Panc1 (cell line): ENCODE measurements at regions not wholly inside any gene's neighbourhood (a gene's known extent, or its start where the extent isn't known, plus 50 kb on each side); places are given as distances from the start of the nearest gene placed in this dataset.

Experiments used
- ATAC-seq: fragments of 200-7000 bp; cut with Tn5 transposase; 2 replicates; pipeline ENCODE4 v1.9.1; 2020; ENCODE audit warnings: mild to moderate bottlenecking, moderate library complexity
- BruUV-seq: library from RNA; stranded (reverse); fragments of 400-500 nt; replicated peaks from 2 replicates; lab custom pipeline; 2021; lab: Mats Ljungman, UMichigan
- CTCF ChIA-PET: fragments of 300-600 bp; sonication (Branson Sonifier 250); formaldehyde crosslinking; loops from one replicate; lab custom pipeline; 2022; ENCODE audit warnings: antibody characterized with exemption; lab: Charles Lee
- POLR2A ChIA-PET: fragments of 300-600 bp; sonication (Branson Sonifier 250); formaldehyde crosslinking; loops from one replicate; lab custom pipeline; 2022; ENCODE audit warnings: antibody characterized with exemption; lab: Charles Lee
- DNase-seq: peaks from one replicate; pipeline ENCODE4 v3.0.0-alpha.2; 2010; ENCODE audit warnings: low read depth, low spot score
- H3K27ac ChIP-seq: 2 replicates; pipeline ENCODE4 v1.5.1; 2011; ENCODE audit warnings: mild to moderate bottlenecking, low read length, inconsistent platforms
- H3K27me3 ChIP-seq: fragments of 200-500 bp; sonication (Bioruptor generic); 2 replicates; pipeline ENCODE4 v1.6.0; 2014; ENCODE audit warnings: low read length, inconsistent platforms; ENCODE audit not compliant: control insufficient read depth, insufficient read depth
- H3K36me3 ChIP-seq: fragments of 200-500 bp; sonication (Bioruptor generic); 2 replicates; pipeline ENCODE4 v1.5.1; 2014; ENCODE audit warnings: inconsistent platforms, mild to moderate bottlenecking, low read length, moderate library complexity; ENCODE audit not compliant: control insufficient read depth, insufficient read depth
- H3K4me1 ChIP-seq: 2 replicates; pipeline ENCODE4 v1.5.1; 2011; ENCODE audit warnings: inconsistent platforms, mild to moderate bottlenecking, low read length, moderate library complexity; ENCODE audit not compliant: control insufficient read depth, insufficient read depth
- H3K4me3 ChIP-seq, 2 experiments: 2 replicates each; pipeline ENCODE4 v1.5.1; 2011 to 2012; ENCODE audit warnings: low read depth in 2 of 2, low read length in 2 of 2, mild to moderate bottlenecking in 2 of 2, inconsistent platforms in 1 of 2, moderate library complexity in 1 of 2
- H3K9me3 ChIP-seq: fragments of 200-500 bp; sonication (Bioruptor generic); 2 replicates; pipeline ENCODE4 v1.5.1; 2014; ENCODE audit warnings: low read depth, mild to moderate bottlenecking, inconsistent platforms, low read length, moderate library complexity; ENCODE audit not compliant: control insufficient read depth, insufficient read depth
- CTCF ChIP-seq: fragments of 450-650 bp; IDR thresholded peaks from 2 replicates; pipeline ENCODE4 v1.5.1; 2017; ENCODE audit warnings: mild to moderate bottlenecking
- POLR2AphosphoS5 ChIP-seq: IDR thresholded peaks from 2 replicates; pipeline ENCODE4 v1.6.1; 2012; ENCODE audit warnings: mild to moderate bottlenecking, low read depth, low read length, moderate library complexity
- REST ChIP-seq, 2 experiments: IDR thresholded peaks; 2 replicates each; pipeline ENCODE4 v1.6.1; 2011 to 2012; ENCODE audit warnings: low read depth in 2 of 2, control low read depth in 1 of 2, low read length in 1 of 2, mild to moderate bottlenecking in 1 of 2, moderate library complexity in 1 of 2; ENCODE audit not compliant: insufficient read depth in 1 of 2
- SIN3A ChIP-seq: IDR thresholded peaks from 2 replicates; pipeline ENCODE4 v1.6.1; 2012; ENCODE audit warnings: low read depth, mild to moderate bottlenecking, low read length, moderate library complexity, borderline replicate concordance; ENCODE audit not compliant: insufficient read depth
- TCF7L2 ChIP-seq: IDR thresholded peaks from 2 replicates; pipeline ENCODE4 v1.6.1; 2011; ENCODE audit warnings: mild to moderate bottlenecking, low read depth, low read length, inconsistent platforms
- in situ Hi-C: cut with HindIII; loops from 2 replicates; pipeline ENCODE4 v1.10.0; 2016; ENCODE audit warnings: low sequenced_read_pairs, low pct_unique_long_range_greater_than_20kb
- intact Hi-C: fragments of 100-400 bp; cut with micrococcal nuclease; formaldehyde crosslinking; loops from one replicate; pipeline ENCODE4 v1.10.0; 2022; ENCODE audit not compliant: unreplicated experiment

- CTCF ChIA-PET: no interaction called here
- POLR2A ChIA-PET: no interaction called here
- peaks cover 12% of the 10 kb centered on the region; the same call in 1 of the 2 replicates for H3K27me3 ChIP-seq
- TF ChIP-seq POLR2AphosphoS5: no peak
- no peak for TF ChIP-seq REST (IDR thresholded peaks at IDR 0.05; ENCODE audit: insufficient read depth in 1 of 2, low read depth in 2 of 2, low read length in 1 of 2)
- TF ChIP-seq TCF7L2: no peak
- TF ChIP-seq CTCF: no peak
- TF ChIP-seq SIN3A: no peak
- in situ Hi-C loops: no loop called here
- no peaks in the 10 kb centered on the region for H3K36me3 ChIP-seq
- ATAC-seq: no peak
- H3K9me3 ChIP-seq: no peaks in the 10 kb centered on the region
- no peak overlapping the region for H3K4me3 ChIP-seq
- intact Hi-C loops: no loop called here
- BruUV-seq: no TSS peak
- no peak for DNase-seq
- no peak overlapping the region for H3K27ac ChIP-seq
- 0 out of 2 replicates have a peak, but pooled peaks cover 2% of the 10 kb centered on the region for H3K4me1 ChIP-seq
Measured at GRCh38 chr7:128171342-128171918, 69.6 kb upstream of the LEP start.

DNA sequence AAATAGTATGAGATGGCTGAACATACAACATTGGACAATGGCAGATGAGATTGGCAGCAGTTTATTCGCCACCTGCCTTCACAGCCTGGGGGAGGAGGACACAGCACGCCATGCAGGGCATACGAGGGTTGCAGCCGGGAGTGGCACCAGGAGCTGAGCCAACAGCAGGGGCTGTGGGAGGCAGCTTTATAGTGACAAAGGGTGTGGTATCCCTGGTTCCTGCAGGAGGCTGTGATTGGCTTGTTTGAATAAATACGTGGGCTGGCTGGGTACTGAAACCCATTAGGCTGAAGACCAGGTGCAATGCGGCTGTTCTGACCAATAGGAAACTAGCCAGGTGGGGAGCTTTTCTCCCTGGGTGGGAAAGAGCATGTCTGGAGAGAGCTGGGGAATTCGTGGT lies 68.9 kb upstream of the LEP start:
- Histone ChIP-seq H3K27ac (no peak overlapping the region), H3K4me1 (0 out of 2 replicates have a peak, but pooled peaks cover 2% of the 10 kb centered on the region), H3K9me3 (no peaks in the 10 kb centered on the region), H3K27me3 (peaks cover 11% of the 10 kb centered on the region; the same call in 1 of the 2 replicates), H3K4me3 (no peak overlapping the region), H3K36me3 (no peaks in the 10 kb centered on the region)
- DNase-seq: no peak
- no peak for TF ChIP-seq SIN3A
- TF ChIP-seq TCF7L2: no peak
- TF ChIP-seq POLR2AphosphoS5: no peak
- TF ChIP-seq REST (IDR thresholded peaks at IDR 0.05; ENCODE audit: insufficient read depth in 1 of 2, low read depth in 2 of 2, low read length in 1 of 2): no peak
- TF ChIP-seq CTCF: no peak
- in situ Hi-C loops: no loop called here
- no TSS peak for BruUV-seq
- ATAC-seq: no peak; the same call in 1 of the 2 replicates
- intact Hi-C loops: no loop called here
- ChIA-PET POLR2A (no interaction called here), CTCF (no interaction called here)
